CD14-positive monocyte (primary cell): ENCODE measurements at regions not wholly inside any gene's neighbourhood (a gene's known extent, or its start where the extent isn't known, plus 50 kb on each side); places are given as distances from the start of the nearest gene placed in this dataset.
A peak's percentile ranks its signal among the peaks of the same experiment; 100 is the strongest.

ENCODE experiments used
- DNase-seq, 3 donors: peaks; one replicate each; pipeline ENCODE4 v3.0.0-alpha.2; 2011 to 2022
- H2AFZ ChIP-seq: 2 replicates; pipeline ENCODE4 v1.6.0; 2012; ENCODE audit warnings: mild to moderate bottlenecking, low read depth, low read length, inconsistent platforms; ENCODE audit not compliant: insufficient read depth, poor library complexity, severe bottlenecking
- H3K27ac ChIP-seq, 2 donors: 1 replicate in 1 of 2; 2 replicates in 1 of 2; pipeline ENCODE4 v1.5.1; 2012 to 2013; ENCODE audit warnings: low read length in 2 of 2, control low read depth in 1 of 2, inconsistent platforms in 1 of 2, low read depth in 1 of 2, mild to moderate bottlenecking in 1 of 2
- H3K27me3 ChIP-seq, 2 donors: one replicate each; pipeline versions ENCODE4 v1.6.0 to v1.6.1; 2011 to 2013; ENCODE audit warnings: low read length in 2 of 2; ENCODE audit not compliant: control insufficient read depth in 2 of 2, insufficient read depth in 2 of 2
- H3K36me3 ChIP-seq, 2 donors: replicated peaks in 1 of 2; 1 replicate in 1 of 2; 2 replicates in 1 of 2; pipeline versions ENCODE4 v1.5.1 to v1.6.1; 2012 to 2013; ENCODE audit warnings: low read length in 2 of 2, control low read depth in 1 of 2, inconsistent platforms in 1 of 2, mild to moderate bottlenecking in 1 of 2; ENCODE audit not compliant: insufficient read depth in 2 of 2, control insufficient read depth in 1 of 2
- H3K4me1 ChIP-seq, 2 donors: 1 replicate in 1 of 2; 2 replicates in 1 of 2; pipeline versions ENCODE4 v1.5.1 to v1.6.1; 2012 to 2013; ENCODE audit warnings: low read length in 2 of 2, control low read depth in 1 of 2, inconsistent platforms in 1 of 2, mild to moderate bottlenecking in 1 of 2, moderate library complexity in 1 of 2; ENCODE audit not compliant: insufficient read depth in 2 of 2, control insufficient read depth in 1 of 2
- H3K4me2 ChIP-seq: replicated peaks from 2 replicates; pipeline ENCODE3; 2012; ENCODE audit warnings: low read length, moderate library complexity, mild to moderate bottlenecking; ENCODE audit not compliant: poor library complexity, severe bottlenecking; ENCODE audit errors: extremely low read depth
- H3K4me3 ChIP-seq, 3 experiments: fragments of 200-600 bp in 1 of 3; sonication (generic) in 1 of 3; replicated peaks in 1 of 3; 1 replicate in 2 of 3; 2 replicates in 1 of 3; pipeline ENCODE4 v1.5.1; 2011 to 2013; ENCODE audit warnings: low read length in 3 of 3, mild to moderate bottlenecking in 3 of 3, control low read depth in 2 of 3, low read depth in 2 of 3, inconsistent platforms in 1 of 3, moderate library complexity in 1 of 3
- H3K79me2 ChIP-seq: 2 replicates; pipeline ENCODE4 v1.6.0; 2012; ENCODE audit warnings: mild to moderate bottlenecking, control low read depth, inconsistent platforms, low read length, moderate library complexity; ENCODE audit not compliant: insufficient read depth
- H3K9ac ChIP-seq: 2 replicates; pipeline ENCODE4 v1.6.0; 2017; ENCODE audit warnings: low read length, mild to moderate bottlenecking; ENCODE audit not compliant: insufficient read depth, poor library complexity, severe bottlenecking
- H3K9me3 ChIP-seq, 2 donors: replicated peaks in 1 of 2; 1 replicate in 1 of 2; 2 replicates in 1 of 2; pipeline versions ENCODE4 v1.5.1 to v1.6.1; 2012 to 2013; ENCODE audit warnings: low read length in 2 of 2, control low read depth in 1 of 2; ENCODE audit not compliant: control insufficient read depth in 1 of 2, insufficient read depth in 1 of 2
- H4K20me1 ChIP-seq: 2 replicates; pipeline ENCODE4 v1.6.0; 2012; ENCODE audit warnings: mild to moderate bottlenecking, low read length, control low read depth, moderate library complexity; ENCODE audit not compliant: insufficient read depth
- H3K27ac Mint-ChIP-seq, 7 donors: one replicate each; pipeline ENCODE4 v1.8.0; 2020; ENCODE audit warnings: mild to moderate bottlenecking in 7 of 7, mixed read lengths in 7 of 7, moderate library complexity in 6 of 7, inconsistent platforms in 2 of 7
- H3K27me3 Mint-ChIP-seq, 3 donors: one replicate each; pipeline ENCODE4 v1.8.0; 2021 to 2022; ENCODE audit warnings: low read depth in 3 of 3, mild to moderate bottlenecking in 3 of 3, mixed read lengths in 3 of 3, moderate library complexity in 3 of 3, inconsistent platforms in 1 of 3
- H3K36me3 Mint-ChIP-seq, 2 donors: one replicate each; pipeline ENCODE4 v1.8.0; 2020; ENCODE audit warnings: mixed read lengths in 2 of 2, inconsistent platforms in 1 of 2, mild to moderate bottlenecking in 1 of 2
- H3K4me1 Mint-ChIP-seq: one replicate; pipeline ENCODE4 v1.8.0; 2020; ENCODE audit warnings: mild to moderate bottlenecking, mixed read lengths
- H3K4me3 Mint-ChIP-seq, 2 donors: one replicate each; pipeline ENCODE4 v1.8.0; 2020; ENCODE audit warnings: mild to moderate bottlenecking in 2 of 2, mixed read lengths in 2 of 2, moderate library complexity in 1 of 2
- H3K9me3 Mint-ChIP-seq, 7 donors: one replicate each; pipeline ENCODE4 v1.8.0; 2020 to 2022; ENCODE audit warnings: mixed read lengths in 7 of 7, mild to moderate bottlenecking in 6 of 7, moderate library complexity in 6 of 7, inconsistent platforms in 2 of 7
- WGBS: methylation state at CpG from one replicate; pipeline ENCODE4 v1.1.5; 2013; ENCODE audit warnings: missing lambda C conversion rate; ENCODE audit not compliant: insufficient coverage; 5-methylcytosine and 5-hydroxymethylcytosine counted together
- intact Hi-C, 2 donors: fragments of 100-400 bp; cut with micrococcal nuclease; formaldehyde crosslinking; loops; one replicate each; pipeline versions ENCODE4 v1.15.0 to v1.15.1; 2023
- TF ChIP-seq, protein P1 (sequence below): fragments of 200-600 bp; IDR thresholded peaks from one replicate; pipeline ENCODE4 v1.8.0; 2022; ENCODE audit warnings: antibody characterized with exemption, mild to moderate bottlenecking

DNA sequence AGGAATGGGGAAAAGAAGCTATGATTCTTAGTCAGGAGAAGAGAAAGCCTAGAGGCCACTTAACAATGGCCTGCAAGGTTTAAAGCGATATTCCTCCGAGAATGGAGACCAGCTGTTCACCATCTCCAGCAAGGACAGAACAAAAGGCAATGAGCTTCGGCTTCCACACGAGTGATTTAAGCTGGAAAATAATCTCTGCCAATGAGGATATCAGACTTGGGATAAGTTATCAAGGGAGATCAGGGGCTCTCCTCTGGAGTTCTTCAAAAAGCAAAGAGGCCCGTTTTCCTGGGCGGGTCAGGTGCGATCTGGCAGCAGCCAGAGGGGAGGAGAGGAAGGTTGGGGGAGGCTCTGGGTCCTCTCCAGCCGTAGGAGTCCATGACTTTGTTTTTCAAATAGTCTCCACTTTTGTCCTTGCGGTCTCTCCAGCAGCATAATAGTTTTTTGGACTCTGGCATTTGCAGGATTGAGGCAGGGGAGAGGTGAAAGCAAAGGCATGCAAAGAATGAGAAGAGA lies 211.3 kb downstream of the SKIDA1 start:
- Histone ChIP-seq H3K9ac (no peak overlapping the region), H2AFZ (peak overlapping the region; percentile 1), H3K79me2 (no peaks in the 10 kb centered on the region), H3K36me3 (no peaks in the 10 kb centered on the region), H3K4me3 (no peak overlapping the region), H3K4me2 (no peak overlapping the region), H3K4me1 (no peaks in the 10 kb centered on the region), H3K27ac (no peak overlapping the region), H3K27me3 (no peaks in the 10 kb centered on the region), H4K20me1 (no peaks in the 10 kb centered on the region), H3K9me3 (no peaks in the 10 kb centered on the region)
- 75% methylated on average over 8 of the region's 9 CpGs for WGBS
- no peaks in the 10 kb centered on the region for H3K4me1 Mint-ChIP-seq
- peaks cover 0 to 6% (median 0%) of the 10 kb centered on the region in 3 donors for H3K27me3 Mint-ChIP-seq
- peaks cover 0 to 4% (median 0%) of the 10 kb centered on the region in 7 donors for H3K9me3 Mint-ChIP-seq
- intact Hi-C loops, result no loop called here
- TF ChIP-seq, protein P1, sequence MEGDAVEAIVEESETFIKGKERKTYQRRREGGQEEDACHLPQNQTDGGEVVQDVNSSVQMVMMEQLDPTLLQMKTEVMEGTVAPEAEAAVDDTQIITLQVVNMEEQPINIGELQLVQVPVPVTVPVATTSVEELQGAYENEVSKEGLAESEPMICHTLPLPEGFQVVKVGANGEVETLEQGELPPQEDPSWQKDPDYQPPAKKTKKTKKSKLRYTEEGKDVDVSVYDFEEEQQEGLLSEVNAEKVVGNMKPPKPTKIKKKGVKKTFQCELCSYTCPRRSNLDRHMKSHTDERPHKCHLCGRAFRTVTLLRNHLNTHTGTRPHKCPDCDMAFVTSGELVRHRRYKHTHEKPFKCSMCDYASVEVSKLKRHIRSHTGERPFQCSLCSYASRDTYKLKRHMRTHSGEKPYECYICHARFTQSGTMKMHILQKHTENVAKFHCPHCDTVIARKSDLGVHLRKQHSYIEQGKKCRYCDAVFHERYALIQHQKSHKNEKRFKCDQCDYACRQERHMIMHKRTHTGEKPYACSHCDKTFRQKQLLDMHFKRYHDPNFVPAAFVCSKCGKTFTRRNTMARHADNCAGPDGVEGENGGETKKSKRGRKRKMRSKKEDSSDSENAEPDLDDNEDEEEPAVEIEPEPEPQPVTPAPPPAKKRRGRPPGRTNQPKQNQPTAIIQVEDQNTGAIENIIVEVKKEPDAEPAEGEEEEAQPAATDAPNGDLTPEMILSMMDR, result no peak
- no peaks in the 10 kb centered on the region for H3K36me3 Mint-ChIP-seq
- no peak for DNase-seq
- H3K27ac Mint-ChIP-seq, result no peak overlapping the region
- H3K4me3 Mint-ChIP-seq, result no peak overlapping the region

- Histone ChIP-seq H3K4me1 (no peaks in the 10 kb centered on the region), H3K36me3 (no peaks in the 10 kb centered on the region), H3K9me3 (no peaks in the 10 kb centered on the region), H3K4me3 (no peak overlapping the region), H3K4me2 (no peak overlapping the region), H4K20me1 (no peaks in the 10 kb centered on the region), H2AFZ (no peak overlapping the region), H3K79me2 (no peaks in the 10 kb centered on the region), H3K27ac (no peak overlapping the region), H3K27me3 (no peaks in the 10 kb centered on the region), H3K9ac (no peak overlapping the region)
- TF ChIP-seq, protein P1, result no peak
- intact Hi-C loops, result no loop called here
- H3K9me3 Mint-ChIP-seq, result peaks cover 0 to 4% (median 0%) of the 10 kb centered on the region in 7 donors
- no peak overlapping the region for H3K4me3 Mint-ChIP-seq
- no peaks in the 10 kb centered on the region for H3K36me3 Mint-ChIP-seq
- no peak overlapping the region for H3K27ac Mint-ChIP-seq
- H3K4me1 Mint-ChIP-seq, result no peaks in the 10 kb centered on the region
- DNase-seq, result no peak
- H3K27me3 Mint-ChIP-seq, result peaks cover 0 to 6% (median 0%) of the 10 kb centered on the region in 3 donors
- 100% methylated on average over 4 of the region's 7 CpGs for WGBS
These were observed 211.8 kb downstream of the SKIDA1 start for GRCh38 chr10:21313691-21314090.
